IMR-90 (cell line): ENCODE measurements at regions not wholly inside any gene's neighbourhood (a gene's known extent, or its start where the extent isn't known, plus 50 kb on each side); places are given as distances from the start of the nearest gene placed in this dataset.

Experiments
- ATAC-seq: fragments of 200-7000 bp; cut with Tn5 transposase; 2 replicates; pipeline ENCODE4 v1.9.1; 2020; ENCODE audit warnings: low read depth, mild to moderate bottlenecking, moderate library complexity
- BruUV-seq: library from RNA; stranded (reverse); fragments of 400-500 nt; replicated peaks from 2 replicates; lab custom pipeline; 2021; lab: Mats Ljungman, UMichigan
- CTCF ChIA-PET: fragments of 300-600 bp; formaldehyde crosslinking; extraction: SDS; loops from one replicate; lab custom pipeline; 2021; ENCODE audit warnings: antibody characterized with exemption; lab: Yijun Ruan, JAX
- POLR2A ChIA-PET: fragments of 300-600 bp; sonication (Branson Sonifier 250); formaldehyde crosslinking; loops from one replicate; lab custom pipeline; 2022; ENCODE audit warnings: antibody characterized with exemption; ENCODE audit not compliant: unreplicated experiment; lab: Charles Lee
- DNase-seq: peaks from one replicate; pipeline ENCODE4 v3.0.0; 2013
- H2AFZ ChIP-seq: replicated peaks from 2 replicates; pipeline ENCODE3; 2013; ENCODE audit warnings: low read length, mild to moderate bottlenecking; ENCODE audit not compliant: poor library complexity
- H2AK5ac ChIP-seq: 2 replicates; pipeline ENCODE4 v1.6.1; 2013; ENCODE audit warnings: low read depth, low read length, inconsistent platforms
- H2AK9ac ChIP-seq: replicated peaks from 2 replicates; pipeline ENCODE3; 2013; ENCODE audit warnings: mild to moderate bottlenecking, low read depth, low read length, moderate library complexity; ENCODE audit not compliant: poor library complexity
- H2BK120ac ChIP-seq: 2 replicates; pipeline ENCODE4 v1.6.1; 2013; ENCODE audit warnings: low read depth, low read length, inconsistent platforms
- H2BK15ac ChIP-seq: 3 replicates; pipeline ENCODE4 v1.6.1; 2013; ENCODE audit warnings: low read depth, low read length, inconsistent platforms
- H2BK20ac ChIP-seq: 2 replicates; pipeline ENCODE4 v1.6.1; 2013; ENCODE audit warnings: low read depth, mild to moderate bottlenecking, inconsistent platforms, low read length, moderate library complexity
- H2BK5ac ChIP-seq: 2 replicates; pipeline ENCODE4 v1.6.1; 2013; ENCODE audit warnings: mild to moderate bottlenecking, low read depth, low read length, inconsistent platforms; ENCODE audit not compliant: poor library complexity, severe bottlenecking
- H3K14ac ChIP-seq: replicated peaks from 2 replicates; pipeline ENCODE4 v1.6.1; 2013; ENCODE audit warnings: low read depth, low read length, inconsistent platforms
- H3K18ac ChIP-seq: 2 replicates; pipeline ENCODE4 v1.6.1; 2013; ENCODE audit warnings: low read depth, low read length, control low read depth
- H3K23ac ChIP-seq: 2 replicates; pipeline ENCODE4 v1.6.1; 2013; ENCODE audit warnings: low read depth, low read length, inconsistent platforms
- H3K27ac ChIP-seq: 2 replicates; pipeline ENCODE4 v1.5.1; 2013; ENCODE audit warnings: mild to moderate bottlenecking, control low read depth, low read length; ENCODE audit not compliant: insufficient read depth
- H3K27me3 ChIP-seq: 2 replicates; pipeline ENCODE4 v1.6.1; 2013; ENCODE audit warnings: low read length; ENCODE audit not compliant: control insufficient read depth, insufficient read depth
- H3K36me3 ChIP-seq: 2 replicates; pipeline ENCODE4 v1.6.1; 2013; ENCODE audit warnings: low read length, mixed read lengths; ENCODE audit not compliant: control insufficient read depth, insufficient read depth
- H3K4ac ChIP-seq: 2 replicates; pipeline ENCODE4 v1.6.1; 2013; ENCODE audit warnings: low read depth, low read length, inconsistent platforms
- H3K4me1 ChIP-seq: 2 replicates; pipeline ENCODE4 v1.6.1; 2013; ENCODE audit warnings: low read length, mixed read lengths; ENCODE audit not compliant: control insufficient read depth, insufficient read depth
- H3K4me2 ChIP-seq: 2 replicates; pipeline ENCODE4 v1.6.1; 2013; ENCODE audit warnings: low read depth, mild to moderate bottlenecking, control low read depth, low read length, moderate library complexity
- H3K4me3 ChIP-seq: 2 replicates; pipeline ENCODE4 v1.5.1; 2013; ENCODE audit warnings: low read depth, mild to moderate bottlenecking, control low read depth, low read length, moderate library complexity; ENCODE audit not compliant: insufficient read depth
- H3K56ac ChIP-seq: 2 replicates; pipeline ENCODE4 v1.6.1; 2013; ENCODE audit warnings: low read length, inconsistent platforms; ENCODE audit not compliant: insufficient read depth; ENCODE audit errors: extremely low read depth
- H3K79me1 ChIP-seq, 2 experiments: 2 replicates each; pipeline ENCODE4 v1.6.1; 2013; ENCODE audit warnings: low read length in 2 of 2, inconsistent platforms in 1 of 2, low read depth in 1 of 2
- H3K9ac ChIP-seq: 2 replicates; pipeline ENCODE4 v1.6.1; 2013; ENCODE audit warnings: low read depth, low read length, control low read depth
- H3K9me1 ChIP-seq: 2 replicates; pipeline ENCODE4 v1.6.1; 2013; ENCODE audit warnings: low read length, inconsistent platforms; ENCODE audit not compliant: insufficient read depth
- H3K9me3 ChIP-seq: 2 replicates; pipeline ENCODE4 v1.6.1; 2013; ENCODE audit warnings: low read length; ENCODE audit not compliant: control insufficient read depth, insufficient read depth
- H4K20me1 ChIP-seq: 2 replicates; pipeline ENCODE4 v1.6.1; 2013; ENCODE audit warnings: low read length, inconsistent platforms; ENCODE audit not compliant: insufficient read depth
- H4K5ac ChIP-seq: 2 replicates; pipeline ENCODE4 v1.6.1; 2013; ENCODE audit warnings: mild to moderate bottlenecking, low read depth, low read length, control low read depth
- H4K8ac ChIP-seq, 2 experiments: 2 replicates each; pipeline ENCODE4 v1.6.1; 2013; ENCODE audit warnings: low read depth in 2 of 2, low read length in 2 of 2, control low read depth in 1 of 2, inconsistent platforms in 1 of 2
- H4K91ac ChIP-seq: 2 replicates; pipeline ENCODE4 v1.6.1; 2013; ENCODE audit warnings: low read depth, low read length, inconsistent platforms; ENCODE audit not compliant: insufficient read depth
- BHLHE40 ChIP-seq: fragments of 150-350 bp; IDR thresholded peaks from 2 replicates; pipeline ENCODE4 v1.6.1; 2016; ENCODE audit warnings: mild to moderate bottlenecking, low read depth, low read length
- WGBS, 2 experiments: methylation state at CpG; one replicate each; pipeline versions ENCODE4 v1.1.5 to v1.1.7; 2013; ENCODE audit warnings: missing lambda C conversion rate in 2 of 2; ENCODE audit not compliant: insufficient read length in 1 of 2; ENCODE audit errors: extremely low coverage in 2 of 2; 5-methylcytosine and 5-hydroxymethylcytosine counted together
- dilution Hi-C: fragments of 300-500 bp; cut with HindIII; formaldehyde crosslinking; loops from one replicate; pipeline ENCODE4 v1.14.3; 2018; ENCODE audit warnings: low sequenced_read_pairs; ENCODE audit not compliant: unreplicated experiment
- in situ Hi-C: fragments of 300-500 bp; cut with MboI; formaldehyde crosslinking; loops from 3 replicates; pipeline ENCODE4 v1.14.3; 2019; ENCODE audit warnings: low sequenced_read_pairs, inconsistent platforms, mixed read lengths
- intact Hi-C: fragments of 100-400 bp; cut with micrococcal nuclease; formaldehyde crosslinking; loops from 2 replicates; pipeline ENCODE4 v1.10.0; 2022

DNA sequence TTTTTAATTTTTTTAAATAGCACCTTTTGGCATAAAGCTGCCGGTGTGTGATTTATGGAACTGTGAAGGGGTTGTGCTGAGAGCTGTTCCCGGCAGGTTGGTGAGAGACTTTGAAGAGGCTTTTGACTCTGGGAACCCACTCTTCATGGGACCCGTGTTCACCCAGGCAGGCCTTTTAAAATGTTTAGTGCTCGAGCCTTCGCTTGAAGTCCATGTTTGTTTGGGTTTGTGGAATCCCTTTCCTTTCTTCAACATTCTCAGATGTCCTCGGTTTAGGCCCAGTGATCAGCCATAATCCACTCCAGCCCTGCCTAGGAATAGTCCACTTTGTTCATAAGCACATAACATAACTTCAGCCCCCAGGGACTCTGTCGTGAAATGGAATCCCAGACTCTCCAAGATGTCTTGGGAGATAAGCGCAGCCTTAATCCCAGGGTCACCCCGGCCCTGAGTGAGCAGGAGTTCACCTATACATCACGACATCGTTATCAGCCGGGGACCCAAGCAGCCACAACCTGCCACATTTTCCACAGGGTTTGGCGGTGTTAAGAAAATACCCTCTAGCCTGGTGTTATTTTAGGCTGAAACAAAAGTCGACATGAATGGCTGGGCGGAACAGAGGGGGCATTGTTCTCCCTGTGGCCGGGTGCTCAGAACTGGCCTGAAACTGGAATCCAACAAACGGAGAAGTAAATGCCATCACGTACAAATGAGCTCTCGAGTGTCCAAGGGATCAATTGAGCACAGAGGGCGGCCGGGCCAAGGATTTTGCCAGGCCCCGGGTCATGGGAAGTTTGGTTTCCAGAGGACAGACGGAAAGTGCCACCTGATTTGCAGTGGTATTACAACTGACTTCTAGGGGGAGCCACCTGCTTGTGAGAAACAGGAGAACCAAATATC is 145.7 kb upstream of the IRX3 start:
- no peak overlapping the region for H4K8ac ChIP-seq
- no peaks in the 10 kb centered on the region for H3K9me1 ChIP-seq
- no peaks in the 10 kb centered on the region for H3K9me3 ChIP-seq
- no peak overlapping the region for H3K18ac ChIP-seq
- CTCF ChIA-PET = no interaction called here
- H2AK9ac ChIP-seq = no peak overlapping the region
- H2AK5ac ChIP-seq = no peak overlapping the region
- peaks cover 3% of the 10 kb centered on the region; the same call in 1 of the 2 replicates for H3K27me3 ChIP-seq
- no peaks in the 10 kb centered on the region for H3K4me1 ChIP-seq
- H3K36me3 ChIP-seq = no peaks in the 10 kb centered on the region
- intact Hi-C loops (no loop called here), dilution Hi-C loops (no loop called here), in situ Hi-C loops (no loop called here)
- H3K27ac ChIP-seq = no peak overlapping the region
- 49% methylated on average over 7 of the region's 23 CpGs; no CpG with 5 or more reads in 1 of the 2 experiments for WGBS, 2 experiments
- no peak for TF ChIP-seq BHLHE40
- no peak overlapping the region for H2BK20ac ChIP-seq
- no peak overlapping the region for H4K5ac ChIP-seq
- POLR2A ChIA-PET = no interaction called here
- no peak overlapping the region for H2BK15ac ChIP-seq
- no peaks in the 10 kb centered on the region for H4K20me1 ChIP-seq
- no peaks in the 10 kb centered on the region for H3K79me1 ChIP-seq
- no peak overlapping the region for H3K9ac ChIP-seq
- ATAC-seq (no peak), DNase-seq (no peak)
- no peak overlapping the region for H3K14ac ChIP-seq
- no peak overlapping the region for H2BK120ac ChIP-seq
- H3K23ac ChIP-seq = no peak overlapping the region
- BruUV-seq = no TSS peak
- no peak overlapping the region for H2AFZ ChIP-seq
- no peak overlapping the region for H3K56ac ChIP-seq
- no peak overlapping the region for H3K4me3 ChIP-seq
- no peak overlapping the region for H4K91ac ChIP-seq
- no peak overlapping the region for H2BK5ac ChIP-seq
- H3K4ac ChIP-seq = no peak overlapping the region
- no peak overlapping the region for H3K4me2 ChIP-seq
